Tibial nerve (tissue), 4 donors: ENCODE measurements at regions not wholly inside any gene's neighbourhood (a gene's known extent, or its start where the extent isn't known, plus 50 kb on each side); places are given as distances from the start of the nearest gene placed in this dataset.
"Not testable (repeated sequence)": the region's sequence is repeated elsewhere in the genome, so short reads cannot be mapped to it uniquely, and the experiment has no call there.

Source experiments
- DNase-seq, 2 donors: peaks; one replicate each; pipeline ENCODE4 v3.0.0-alpha.2; 2019; ENCODE audit warnings: low spot score in 2 of 2
- H3K27ac ChIP-seq, 4 donors: fragments of 200-600 bp; sonication (generic) in 3 of 4; one replicate each; pipeline ENCODE4 v1.5.1; 2017 to 2019; ENCODE audit warnings: mild to moderate bottlenecking in 1 of 4
- H3K27me3 ChIP-seq, 2 donors: fragments of 200-600 bp; sonication (generic) in 1 of 2; one replicate each; pipeline versions ENCODE4 v1.5.1 to v1.6.0; 2017 to 2019
- H3K36me3 ChIP-seq, 3 donors: fragments of 200-600 bp; sonication (generic); one replicate each; pipeline ENCODE4 v1.5.1; 2018 to 2019
- H3K4me1 ChIP-seq, 4 donors: fragments of 200-600 bp; sonication (generic) in 3 of 4; one replicate each; pipeline ENCODE4 v1.5.1; 2017 to 2019
- H3K4me3 ChIP-seq, 4 donors: fragments of 200-600 bp; sonication (generic) in 3 of 4; one replicate each; pipeline ENCODE4 v1.5.1; 2017 to 2019; ENCODE audit warnings: mild to moderate bottlenecking in 1 of 4, moderate library complexity in 1 of 4
- H3K9me3 ChIP-seq, 4 donors: fragments of 200-600 bp; sonication (generic) in 3 of 4; one replicate each; pipeline ENCODE4 v1.5.1; 2017 to 2019
- CTCF ChIP-seq, 5 experiments: fragments of 200-600 bp in 3 of 5; fragments of 450-650 bp in 2 of 5; sonication (generic) in 3 of 5; IDR thresholded peaks; one replicate each; pipeline ENCODE4 v1.5.1; 2016 to 2019; ENCODE audit warnings: antibody characterized with exemption in 5 of 5, mild to moderate bottlenecking in 3 of 5, moderate library complexity in 2 of 5
- EP300 ChIP-seq, 2 donors: sonication (generic); formaldehyde crosslinking; IDR thresholded peaks; one replicate each; pipeline ENCODE4 v1.6.1; 2017; ENCODE audit warnings: antibody characterized with exemption in 2 of 2, mild to moderate bottlenecking in 1 of 2
- POLR2A ChIP-seq, 2 donors: fragments of 450-650 bp; IDR thresholded peaks; one replicate each; pipeline ENCODE4 v1.6.1; 2017; ENCODE audit warnings: antibody characterized with exemption in 2 of 2, mild to moderate bottlenecking in 2 of 2, moderate library complexity in 2 of 2
- WGBS, 2 donors: methylation state at CpG; one replicate each; pipeline ENCODE4 v1.1.5; 2018; 5-methylcytosine and 5-hydroxymethylcytosine counted together

- Histone ChIP-seq H3K4me1 (no peaks in the 10 kb centered on the region), H3K4me3 (no peak overlapping the region), H3K27me3 (no peaks in the 10 kb centered on the region), H3K36me3 (no peaks in the 10 kb centered on the region), H3K27ac (no peak overlapping the region), H3K9me3 (peaks cover 0 to 11% (median 2%) of the 10 kb centered on the region in 4 donors)
- DNase-seq: no peak
- TF ChIP-seq POLR2A (IDR thresholded peaks at IDR 0.05): no peak
- TF ChIP-seq CTCF (IDR thresholded peaks at IDR 0.05): no peak
- TF ChIP-seq EP300 (IDR thresholded peaks at IDR 0.05): no peak
- WGBS, 2 donors: 76 to 90% methylated on average over 7 of the region's 7 CpGs
Observed at GRCh38 chr7:106448992-106449859, 164.4 kb upstream of the NAMPT start.

GRCh38 chr7:106448346-106448991, 163.7 kb upstream of the NAMPT start:
- no peak for TF ChIP-seq CTCF (IDR thresholded peaks at IDR 0.05)
- TF ChIP-seq POLR2A (IDR thresholded peaks at IDR 0.05): no peak
- TF ChIP-seq EP300 (IDR thresholded peaks at IDR 0.05): no peak
- Histone ChIP-seq H3K36me3 (no peaks in the 10 kb centered on the region), H3K9me3 (peaks cover 0 to 11% (median 2%) of the 10 kb centered on the region in 4 donors), H3K27me3 (no peaks in the 10 kb centered on the region), H3K4me1 (no peaks in the 10 kb centered on the region), H3K27ac (no peak overlapping the region), H3K4me3 (no peak overlapping the region)
- no peak for DNase-seq
- WGBS, 2 donors: 25 to 78% methylated on average over 1 of the region's 1 CpG

GRCh38 chr7:106447318-106447847, 162.6 kb upstream of the NAMPT start:
- no peak for TF ChIP-seq EP300 (IDR thresholded peaks at IDR 0.05)
- TF ChIP-seq POLR2A (IDR thresholded peaks at IDR 0.05): no peak
- no peak for TF ChIP-seq CTCF (IDR thresholded peaks at IDR 0.05)
- H3K27ac ChIP-seq: no peak overlapping the region
- no peaks in the 10 kb centered on the region for H3K4me1 ChIP-seq
- peaks cover 0 to 7% (median under 1%) of the 10 kb centered on the region in 4 donors for H3K9me3 ChIP-seq
- H3K4me3 ChIP-seq: no peak overlapping the region
- DNase-seq: no peak
- H3K27me3 ChIP-seq: no peaks in the 10 kb centered on the region
- WGBS, 2 donors: 92 to 93% methylated on average over 3 of the region's 3 CpGs
- H3K36me3 ChIP-seq: no peaks in the 10 kb centered on the region

GRCh38 chr7:106445366-106445765, 160.6 kb upstream of the NAMPT start:
- H3K4me1 ChIP-seq, H3K36me3 ChIP-seq, H3K9me3 ChIP-seq, H3K27ac ChIP-seq, DNase-seq, H3K4me3 ChIP-seq, H3K27me3 ChIP-seq: not testable (repeated sequence)

GRCh38 chr7:106444068-106444655, 159.4 kb upstream of the NAMPT start:
- TF ChIP-seq CTCF (IDR thresholded peaks at IDR 0.05) (no peak), POLR2A (IDR thresholded peaks at IDR 0.05) (no peak), EP300 (IDR thresholded peaks at IDR 0.05) (no peak)
- DNase-seq: no peak
- 79 to 82% methylated on average over 1 of the region's 1 CpG for WGBS, 2 donors
- H3K4me3 ChIP-seq: no peak overlapping the region
- H3K4me1 ChIP-seq: no peaks in the 10 kb centered on the region
- H3K27ac ChIP-seq: no peak overlapping the region
- peaks cover 0 to 5% (median 0%) of the 10 kb centered on the region in 4 donors for H3K9me3 ChIP-seq
- no peaks in the 10 kb centered on the region for H3K36me3 ChIP-seq
- H3K27me3 ChIP-seq: no peaks in the 10 kb centered on the region
